ENCODE measurements at regions not wholly inside any gene's neighbourhood (a gene's known extent, or its start where the extent isn't known, plus 50 kb on each side); places are given as distances from the start of the nearest gene placed in this dataset.

DNA sequence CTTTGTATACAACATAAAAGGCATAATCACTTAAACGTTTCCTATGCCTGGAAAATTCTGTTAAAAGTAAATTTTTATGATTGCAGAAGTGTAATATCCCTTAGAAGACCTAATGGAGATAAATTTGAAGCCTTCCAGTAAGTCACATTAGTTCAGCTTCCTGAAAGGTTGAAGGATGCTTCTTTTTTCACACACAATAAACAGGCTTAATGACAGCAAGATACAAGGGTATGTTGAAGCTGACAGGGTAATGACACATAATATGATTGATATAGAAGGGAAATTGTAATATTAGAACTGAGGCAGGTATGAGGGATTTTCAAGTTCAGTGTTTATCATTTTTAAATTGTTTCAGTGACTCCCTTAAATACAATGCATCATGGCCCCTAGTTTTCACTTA is 161.8 kb upstream of the NAALADL2 start:
- Histone ChIP-seq H3K4ac (replicated peaks; ENCODE audit: insufficient read length, low read depth, low read length) (no peak overlapping the region), H2BK20ac (ENCODE audit: low read length) (no peak overlapping the region), H3K4me3 (ENCODE audit: extremely low read depth in 1 of 4, insufficient read depth in 2 of 4, low read depth in 3 of 4, low read length in 4 of 4) (no peak overlapping the region), H3K14ac (ENCODE audit: insufficient read length) (no peak overlapping the region), H3K27me3 (replicated peaks in 1 of 4; ENCODE audit: control insufficient read depth in 3 of 4, extremely low read depth in 1 of 4, insufficient read depth in 3 of 4, low read length in 3 of 4) (no peaks in the 10 kb centered on the region), H4K5ac (ENCODE audit: insufficient read length, low read depth, low read length) (no peak overlapping the region), H4K20me1 (replicated peaks in 1 of 2; ENCODE audit: control insufficient read depth in 1 of 2, insufficient read depth in 2 of 2, low read length in 2 of 2) (no peaks in the 10 kb centered on the region), H2AFZ (ENCODE audit: low read length) (no peak overlapping the region), H3K79me1 (ENCODE audit: low read depth, low read length) (no peaks in the 10 kb centered on the region), H3K9me3 (ENCODE audit: insufficient read depth in 2 of 2, low read depth in 1 of 2, low read length in 1 of 2) (no peaks in the 10 kb centered on the region), H3K18ac (ENCODE audit: extremely low read depth, low read length) (no peak overlapping the region), H2AK5ac (ENCODE audit: low read depth, low read length) (no peak overlapping the region), H2BK120ac (replicated peaks; ENCODE audit: low read depth, low read length) (no peak overlapping the region), H4K91ac (replicated peaks; ENCODE audit: insufficient read length, low read length) (no peak overlapping the region), H2BK12ac (ENCODE audit: low read depth, low read length) (no peak overlapping the region), H2BK15ac (ENCODE audit: low read length) (no peak overlapping the region), H3K23ac (ENCODE audit: insufficient read length) (no peak overlapping the region), H2BK5ac (ENCODE audit: low read depth, low read length) (no peak overlapping the region), H3K4me1 (replicated peaks in 1 of 4; ENCODE audit: control insufficient read depth in 3 of 4, insufficient read depth in 4 of 4, low read length in 3 of 4) (no peaks in the 10 kb centered on the region; a peak in 1 of 7 replicates), H3K4me2 (ENCODE audit: insufficient read depth in 1 of 2, low read depth in 2 of 2, low read length in 2 of 2) (no peak overlapping the region), H3K9ac (replicated peaks in 1 of 4; ENCODE audit: extremely low read depth in 1 of 4, low read depth in 3 of 4, low read length in 3 of 4) (no peak overlapping the region), H4K8ac (ENCODE audit: extremely low read depth, insufficient read depth, low read length) (no peak overlapping the region), H3K27ac (ENCODE audit: low read depth, low read length) (no peak overlapping the region), H3K36me3 (ENCODE audit: control insufficient read depth in 2 of 4, insufficient read depth in 4 of 4, low read length in 3 of 4) (no peaks in the 10 kb centered on the region), H3K23me2 (ENCODE audit: low read depth, low read length) (no peaks in the 10 kb centered on the region), H3K56ac (replicated peaks; ENCODE audit: insufficient read length, low read depth, low read length) (no peak overlapping the region), H3K79me2 (ENCODE audit: control insufficient read depth in 1 of 2, insufficient read depth in 2 of 2, low read length in 2 of 2) (no peaks in the 10 kb centered on the region)
- POLR2A ChIA-PET (ENCODE audit: partially characterized antibody) = no interaction called here
- DNase-seq (ENCODE audit: low read depth in 1 of 2, low spot score in 2 of 2) (no peak), FAIRE-seq (no peak)
- CTCF ChIA-PET (ENCODE audit: partially characterized antibody) = no interaction called here
- WGBS, 2 experiments (ENCODE audit: extremely low coverage in 1 of 2, insufficient coverage in 1 of 2, insufficient read length in 1 of 2, insufficient replicate concordance in 2 of 2, low coverage in 1 of 2, low lambda C conversion rate in 2 of 2, missing lambda C conversion rate in 1 of 2) = 95% methylated on average over 1 of the region's 1 CpG; no CpG with 5 or more reads in 1 of the 2 experiments
- TF ChIP-seq KDM4A (IDR thresholded peaks at IDR 0.05; ENCODE audit: low read depth, low read length, severe bottlenecking) = no peak
- no peak for TF ChIP-seq POU5F1 (IDR thresholded peaks at IDR 0.05; ENCODE audit: low read depth, low read length)
- no peak for TF ChIP-seq SRF (IDR thresholded peaks at IDR 0.05; ENCODE audit: low read depth, low read length)
- no peak for TF ChIP-seq JUN (IDR thresholded peaks at IDR 0.05; ENCODE audit: low read depth, low read length)
- TF ChIP-seq RAD21 (IDR thresholded peaks at IDR 0.05 in 1 of 2, conservative IDR thresholded peaks at IDR 0.05 in 1 of 2; ENCODE audit: low read depth in 2 of 2, low read length in 2 of 2) = no peak
- TF ChIP-seq SIRT6 (IDR thresholded peaks at IDR 0.05; ENCODE audit: low read length) = no peak
